GM12878 (cell line): ENCODE measurements at regions not wholly inside any gene's neighbourhood (a gene's known extent, or its start where the extent isn't known, plus 50 kb on each side); places are given as distances from the start of the nearest gene placed in this dataset.

ENCODE experiments used
- BMI1 ChIP-seq: fragments of 450-650 bp; IDR thresholded peaks from 2 replicates; pipeline ENCODE4 v1.6.1; 2016; ENCODE audit warnings: mild to moderate bottlenecking, moderate library complexity, borderline replicate concordance
- TF ChIP-seq, protein P1 (sequence below), 3 experiments: IDR thresholded peaks in 2 of 3; conservative IDR thresholded peaks in 1 of 3; 2 replicates each; pipeline ENCODE4 v1.5.1; 2011; ENCODE audit warnings: low read depth in 3 of 3, low read length in 3 of 3, mild to moderate bottlenecking in 3 of 3, control low read depth in 2 of 3, moderate library complexity in 2 of 3, inconsistent platforms in 1 of 3, mixed read lengths in 1 of 3; ENCODE audit not compliant: control insufficient read depth in 2 of 3, insufficient read depth in 1 of 3; ENCODE audit errors: extremely low read depth in 1 of 3
- TF ChIP-seq, protein P2 (sequence below): IDR thresholded peaks from 2 replicates; pipeline ENCODE4 v1.6.1; 2011; ENCODE audit warnings: low read depth, mild to moderate bottlenecking, low read length, moderate library complexity, borderline replicate concordance; ENCODE audit errors: extremely low read depth

DNA sequence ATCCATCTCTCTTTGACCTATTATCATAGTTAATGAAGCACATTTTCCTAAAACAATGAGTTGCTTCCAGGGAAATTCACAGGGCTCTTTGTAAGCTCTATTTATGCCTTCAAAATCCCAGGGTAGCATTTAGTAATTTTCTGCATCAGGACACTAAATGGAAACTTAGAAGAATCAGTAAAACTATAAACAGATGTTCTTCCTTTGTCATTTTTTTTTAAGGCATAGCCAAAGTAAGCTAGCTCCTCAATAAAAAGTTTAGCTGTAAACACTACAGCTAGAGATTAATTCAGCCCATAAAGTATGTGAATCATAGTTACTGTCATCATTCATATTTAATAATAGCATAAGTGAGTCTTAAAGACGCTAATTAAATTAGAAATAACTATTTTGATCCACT, 79.3 kb downstream of the RPL22L1 start:
- TF ChIP-seq, protein P1, sequence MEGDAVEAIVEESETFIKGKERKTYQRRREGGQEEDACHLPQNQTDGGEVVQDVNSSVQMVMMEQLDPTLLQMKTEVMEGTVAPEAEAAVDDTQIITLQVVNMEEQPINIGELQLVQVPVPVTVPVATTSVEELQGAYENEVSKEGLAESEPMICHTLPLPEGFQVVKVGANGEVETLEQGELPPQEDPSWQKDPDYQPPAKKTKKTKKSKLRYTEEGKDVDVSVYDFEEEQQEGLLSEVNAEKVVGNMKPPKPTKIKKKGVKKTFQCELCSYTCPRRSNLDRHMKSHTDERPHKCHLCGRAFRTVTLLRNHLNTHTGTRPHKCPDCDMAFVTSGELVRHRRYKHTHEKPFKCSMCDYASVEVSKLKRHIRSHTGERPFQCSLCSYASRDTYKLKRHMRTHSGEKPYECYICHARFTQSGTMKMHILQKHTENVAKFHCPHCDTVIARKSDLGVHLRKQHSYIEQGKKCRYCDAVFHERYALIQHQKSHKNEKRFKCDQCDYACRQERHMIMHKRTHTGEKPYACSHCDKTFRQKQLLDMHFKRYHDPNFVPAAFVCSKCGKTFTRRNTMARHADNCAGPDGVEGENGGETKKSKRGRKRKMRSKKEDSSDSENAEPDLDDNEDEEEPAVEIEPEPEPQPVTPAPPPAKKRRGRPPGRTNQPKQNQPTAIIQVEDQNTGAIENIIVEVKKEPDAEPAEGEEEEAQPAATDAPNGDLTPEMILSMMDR (IDR thresholded peaks at IDR 0.05 in 2 of 3, conservative IDR thresholded peaks at IDR 0.05 in 1 of 3; ENCODE audit: control insufficient read depth in 2 of 3, extremely low read depth in 1 of 3, insufficient read depth in 1 of 3, low read depth in 3 of 3, low read length in 3 of 3) = no peak
- TF ChIP-seq, protein P2, sequence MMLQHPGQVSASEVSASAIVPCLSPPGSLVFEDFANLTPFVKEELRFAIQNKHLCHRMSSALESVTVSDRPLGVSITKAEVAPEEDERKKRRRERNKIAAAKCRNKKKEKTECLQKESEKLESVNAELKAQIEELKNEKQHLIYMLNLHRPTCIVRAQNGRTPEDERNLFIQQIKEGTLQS = no peak
- TF ChIP-seq BMI1 = no peak
